ENCODE measurements at regions not wholly inside any gene's neighbourhood (a gene's known extent, or its start where the extent isn't known, plus 50 kb on each side); places are given as distances from the start of the nearest gene placed in this dataset.

- in situ Hi-C loops (cut with MboI; ENCODE audit: low sequenced_read_pairs in 4 of 4) (no loop called here), intact Hi-C loops (cut with DNase I; ENCODE audit: low total_unique reads) (no loop called here)
- no peaks in the 10 kb centered on the region for H3K9me3 ChIP-seq
- H3K27me3 ChIP-seq, result no peaks in the 10 kb centered on the region
- H3K4me3 ChIP-seq, result no peak overlapping the region
- no peak for DNase-seq
- H3K4me1 ChIP-seq, result peaks cover 0 to 2% of the 10 kb centered on the region in 2 donors
- H3K27ac ChIP-seq, result no peak overlapping the region
- ATAC-seq, result no peak
- TF ChIP-seq POLR2A (IDR thresholded peaks at IDR 0.05) (no peak), CTCF (IDR thresholded peaks at IDR 0.05 in 4 of 5, conservative IDR thresholded peaks at IDR 0.05 in 1 of 5) (no peak)
- H3K36me3 ChIP-seq, result no peaks in the 10 kb centered on the region
Measured at GRCh38 chr1:229092377-229093237, 178.3 kb upstream of the RAB4A start.

- H3K4me3 ChIP-seq, result no peak overlapping the region
- no peak for ATAC-seq
- H3K36me3 ChIP-seq, result no peaks in the 10 kb centered on the region
- in situ Hi-C loops (cut with MboI; ENCODE audit: low sequenced_read_pairs in 4 of 4), result no loop called here
- no peak for TF ChIP-seq POLR2A (IDR thresholded peaks at IDR 0.05)
- no peak for TF ChIP-seq CTCF (IDR thresholded peaks at IDR 0.05 in 4 of 5, conservative IDR thresholded peaks at IDR 0.05 in 1 of 5)
- H3K4me1 ChIP-seq, result no peaks in the 10 kb centered on the region
- intact Hi-C loops (cut with DNase I; ENCODE audit: low total_unique reads), result no loop called here
- no peaks in the 10 kb centered on the region for H3K27me3 ChIP-seq
- no peak for DNase-seq
- no peaks in the 10 kb centered on the region for H3K9me3 ChIP-seq
- no peak overlapping the region for H3K27ac ChIP-seq
Measured at GRCh38 chr1:229093238-229093540, 177.7 kb upstream of the RAB4A start.

- no peaks in the 10 kb centered on the region for H3K4me1 ChIP-seq
- no peaks in the 10 kb centered on the region for H3K36me3 ChIP-seq
- no peak overlapping the region for H3K27ac ChIP-seq
- no peak overlapping the region for H3K4me3 ChIP-seq
- DNase-seq (no peak), ATAC-seq (no peak)
- H3K27me3 ChIP-seq, result no peaks in the 10 kb centered on the region
- TF ChIP-seq CTCF (IDR thresholded peaks at IDR 0.05 in 4 of 5, conservative IDR thresholded peaks at IDR 0.05 in 1 of 5), result no peak
- TF ChIP-seq POLR2A (IDR thresholded peaks at IDR 0.05), result no peak
- H3K9me3 ChIP-seq, result no peaks in the 10 kb centered on the region
- in situ Hi-C loops (cut with MboI; ENCODE audit: low sequenced_read_pairs in 4 of 4) (no loop called here), intact Hi-C loops (cut with DNase I; ENCODE audit: low total_unique reads) (no loop called here)
Measured at GRCh38 chr1:229093609-229094336, 177.1 kb upstream of the RAB4A start.

- DNase-seq (no peak), ATAC-seq (no peak)
- TF ChIP-seq CTCF (IDR thresholded peaks at IDR 0.05 in 4 of 5, conservative IDR thresholded peaks at IDR 0.05 in 1 of 5), result no peak
- TF ChIP-seq POLR2A (IDR thresholded peaks at IDR 0.05), result no peak
- intact Hi-C loops (cut with DNase I; ENCODE audit: low total_unique reads), result no loop called here
- Histone ChIP-seq H3K9me3 (no peaks in the 10 kb centered on the region), H3K27ac (no peak overlapping the region), H3K36me3 (no peaks in the 10 kb centered on the region), H3K27me3 (no peaks in the 10 kb centered on the region), H3K4me1 (no peaks in the 10 kb centered on the region), H3K4me3 (no peak overlapping the region)
- in situ Hi-C loops (cut with MboI; ENCODE audit: low sequenced_read_pairs in 4 of 4), result no loop called here
Measured at GRCh38 chr1:229094476-229095311, 176.2 kb upstream of the RAB4A start.

All from gastrocnemius medialis (tissue), 4 donors.